HG02973 (cell line): ENCODE measurements at regions not wholly inside any gene's neighbourhood (a gene's known extent, or its start where the extent isn't known, plus 50 kb on each side); places are given as distances from the start of the nearest gene placed in this dataset.

Experiments used
- ATAC-seq: cut with Tn5 transposase; IDR thresholded peaks from one replicate; pipeline ENCODE4 v1.9.1; 2021; ENCODE audit warnings: moderate library complexity; ENCODE audit not compliant: unreplicated experiment

GRCh38 chr11:115766561-115766960 lies 262.3 kb upstream of the CADM1 start:
- no peak for ATAC-seq

DNA sequence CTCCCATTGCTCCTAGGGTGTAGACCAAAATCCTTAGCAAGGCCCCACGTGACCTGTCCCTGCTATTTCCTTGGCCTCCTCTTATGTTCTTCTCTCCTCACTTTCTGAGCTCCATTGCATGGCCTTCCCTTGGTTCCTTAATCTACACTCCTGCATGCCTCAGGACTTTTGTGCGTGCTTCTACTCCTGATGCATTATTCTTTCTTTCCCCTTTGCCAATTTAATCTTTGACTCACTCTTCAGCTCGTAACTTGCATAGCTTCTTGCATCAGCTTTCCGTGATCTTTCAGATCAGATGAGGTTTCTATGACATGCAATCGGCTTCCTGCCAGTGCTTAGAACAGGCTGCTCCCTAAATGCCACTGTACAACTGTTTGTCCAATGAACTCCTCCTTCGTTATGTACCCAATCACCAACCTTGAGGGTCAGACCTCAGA lies 261.6 kb upstream of the CADM1 start:
- ATAC-seq: no peak

GRCh38 chr11:115764176-115764575 lies 260.0 kb upstream of the CADM1 start:
- ATAC-seq: no peak

GRCh38 chr11:115761817-115762216 lies 257.6 kb upstream of the CADM1 start:
- no peak for ATAC-seq

GRCh38 chr11:115761348-115761747 lies 257.1 kb upstream of the CADM1 start:
- ATAC-seq: no peak

GRCh38 chr11:115760461-115761320 lies 256.5 kb upstream of the CADM1 start:
- no peak for ATAC-seq

DNA sequence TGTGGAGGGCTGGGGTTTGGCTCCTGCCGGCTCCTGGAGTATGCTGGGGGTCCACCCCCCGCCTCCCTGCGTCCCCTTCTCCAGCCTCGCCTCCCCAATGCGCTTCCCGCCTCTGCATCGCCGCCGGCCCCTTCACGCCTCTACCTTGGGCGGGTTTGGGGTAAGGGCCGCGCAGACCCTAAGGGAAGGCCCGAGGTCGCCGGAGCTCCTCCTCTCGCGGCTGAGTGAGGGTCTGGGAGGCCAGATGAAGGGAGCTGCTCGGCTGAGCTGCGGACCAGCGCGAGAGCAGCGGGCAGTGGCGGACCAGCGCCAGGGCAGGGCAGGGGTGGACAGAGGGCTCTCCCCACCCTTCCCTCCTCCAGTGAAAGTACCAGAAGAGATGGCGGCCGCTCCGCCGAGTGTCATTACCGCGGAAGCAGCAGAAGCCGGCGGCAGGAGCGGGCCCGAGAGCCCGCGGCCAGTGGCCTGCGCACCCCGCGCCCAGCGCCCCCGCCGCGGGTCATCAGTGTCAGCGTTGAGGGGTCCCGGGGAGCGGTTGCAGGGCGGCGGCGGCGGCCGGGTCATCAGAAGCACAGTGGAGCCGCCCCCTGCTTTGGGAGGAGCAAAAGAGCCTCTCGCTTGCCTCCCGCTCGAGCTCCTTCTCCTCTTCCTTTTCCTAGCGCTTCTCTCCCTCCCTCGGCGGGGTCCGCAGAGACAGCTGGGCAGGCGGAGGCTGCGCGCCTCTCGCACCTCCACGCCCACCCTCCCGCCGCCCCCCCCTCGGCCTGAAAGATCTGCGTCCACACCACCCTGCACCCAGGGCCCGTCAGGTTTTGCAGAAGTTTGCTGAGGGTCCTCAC lies 255.6 kb upstream of the CADM1 start:
- ATAC-seq: no peak

DNA sequence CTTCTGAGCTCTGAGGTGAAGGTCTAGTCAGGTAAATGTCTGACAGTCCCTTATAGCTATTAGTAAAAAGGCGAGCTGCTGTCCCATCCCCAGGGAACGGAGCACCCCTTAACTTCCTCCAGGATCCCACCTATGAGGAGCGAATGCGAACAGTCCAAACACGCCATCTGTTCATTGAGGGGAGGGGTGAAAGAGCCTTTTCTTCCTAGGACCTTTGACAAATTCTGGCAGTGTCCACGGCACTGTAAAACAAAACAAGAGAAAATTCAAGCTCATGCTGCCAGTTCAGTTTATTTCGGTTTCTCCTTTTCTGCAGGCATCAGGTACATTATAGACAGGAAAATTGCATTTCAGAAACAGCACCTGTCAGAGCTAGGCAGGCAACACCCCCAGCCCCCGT lies 253.8 kb upstream of the CADM1 start:
- ATAC-seq: no peak

- no peak for ATAC-seq
Observed at GRCh38 chr11:115751243-115752015, 247.2 kb upstream of the CADM1 start.

- no peak for ATAC-seq
Observed at GRCh38 chr11:115745610-115746512, 241.6 kb upstream of the CADM1 start.

DNA sequence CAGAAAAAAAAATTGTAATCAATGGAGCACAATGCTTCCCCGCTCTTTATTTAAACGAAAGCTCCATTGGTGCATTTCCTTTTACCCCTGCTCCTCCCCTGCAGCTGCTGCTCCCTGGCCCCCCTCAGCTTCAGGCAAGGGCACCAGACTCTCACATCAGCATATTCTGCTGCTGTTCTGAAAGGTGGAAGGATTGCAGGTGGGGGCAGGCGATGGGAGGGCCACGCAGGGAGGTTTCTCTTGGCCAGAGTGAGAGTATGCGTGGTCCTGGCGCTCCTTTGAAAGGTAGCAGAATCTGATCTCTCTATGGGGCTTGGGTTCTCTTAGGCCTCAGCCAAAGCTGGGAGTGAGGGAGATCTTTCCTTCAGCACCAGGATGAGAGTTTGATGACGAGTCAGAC lies 240.9 kb upstream of the CADM1 start:
- no peak for ATAC-seq

GRCh38 chr11:115743719-115744118 lies 239.5 kb upstream of the CADM1 start:
- ATAC-seq: no peak

GRCh38 chr11:115741376-115742107 lies 237.3 kb upstream of the CADM1 start:
- no peak for ATAC-seq

DNA sequence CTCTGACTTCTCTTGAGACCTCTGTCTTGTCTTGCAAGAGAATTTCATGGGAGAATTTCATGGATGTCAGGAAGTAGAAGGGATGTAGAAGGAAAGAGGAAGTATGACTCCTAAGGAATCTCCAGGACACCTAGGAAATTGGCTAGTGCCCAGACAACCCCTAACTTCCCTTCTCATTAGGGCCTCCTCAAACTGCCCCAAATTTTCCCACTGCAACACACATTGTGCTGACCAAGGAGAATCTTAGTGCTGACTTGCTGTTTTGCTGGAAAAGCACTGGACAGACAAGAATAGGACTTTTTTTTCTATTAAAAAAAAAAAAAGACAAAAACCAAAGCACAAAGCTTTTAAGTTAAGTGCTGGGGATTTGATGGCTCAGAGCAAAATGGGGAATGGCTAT lies 236.1 kb upstream of the CADM1 start:
- ATAC-seq: no peak

GRCh38 chr11:115739878-115740277 lies 235.7 kb upstream of the CADM1 start:
- ATAC-seq: no peak

DNA sequence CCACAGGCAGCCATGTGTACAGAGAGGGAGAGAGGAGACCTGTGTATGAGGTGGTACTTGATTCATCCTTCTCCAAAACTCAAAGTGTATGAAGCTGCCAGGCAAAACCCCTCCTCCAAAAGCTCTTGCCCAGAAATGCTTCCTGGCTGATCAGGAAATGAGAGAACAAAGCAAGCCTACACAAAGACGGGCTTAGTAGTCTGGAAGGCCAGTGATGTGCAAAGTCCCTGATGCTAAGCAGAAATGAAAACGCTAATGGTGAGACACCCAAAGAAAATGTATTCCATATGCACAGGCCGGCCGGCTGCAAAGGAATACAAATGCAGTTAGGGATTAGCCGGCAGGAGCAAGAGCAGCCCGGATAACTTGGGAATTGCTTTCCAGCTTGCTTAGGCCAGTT lies 234.9 kb upstream of the CADM1 start:
- no peak for ATAC-seq

DNA sequence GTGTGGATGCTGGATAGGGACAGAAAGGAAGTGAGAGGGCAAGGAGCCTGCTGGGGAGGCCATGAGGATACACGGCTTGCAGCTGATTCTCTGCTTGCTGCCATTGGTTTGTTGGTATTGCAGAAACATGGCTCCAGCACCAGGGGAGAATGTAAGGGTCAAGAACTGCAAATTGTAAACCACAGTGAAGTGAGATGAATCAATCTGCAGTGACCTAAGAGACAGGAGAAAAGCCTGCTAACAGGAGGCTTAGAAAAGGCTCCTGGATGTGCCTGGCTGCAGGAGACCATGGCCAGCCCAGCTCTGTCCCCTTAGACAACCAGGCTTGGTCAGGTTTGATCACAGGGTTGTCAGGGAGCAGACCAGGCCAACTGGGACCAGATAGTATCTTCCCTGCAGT lies 233.7 kb upstream of the CADM1 start:
- no peak for ATAC-seq

- ATAC-seq: no peak
Observed at GRCh38 chr11:115736146-115736545, 231.9 kb upstream of the CADM1 start.

- no peak for ATAC-seq
Observed at GRCh38 chr11:115724666-115725065, 220.5 kb upstream of the CADM1 start.

DNA sequence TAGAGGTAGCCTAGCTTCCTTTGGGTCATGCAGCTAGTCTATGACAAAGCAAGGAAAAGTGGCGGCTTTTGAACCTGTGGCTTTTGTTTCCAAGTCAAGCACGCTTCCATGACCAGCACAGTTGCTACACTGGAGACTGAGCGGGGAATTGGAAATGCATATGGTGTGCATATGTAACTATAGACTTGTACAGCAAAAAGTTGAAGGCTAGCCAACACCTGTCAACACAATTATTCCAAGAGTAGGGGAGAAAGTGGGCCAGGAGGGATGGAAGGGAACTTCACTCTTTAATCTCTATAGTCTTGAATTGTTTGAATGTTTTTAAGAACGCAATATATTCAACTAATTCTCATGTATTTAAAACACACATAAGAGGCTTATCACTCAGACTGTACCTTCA lies 218.5 kb upstream of the CADM1 start:
- no peak for ATAC-seq
